GM18520 (cell line): ENCODE measurements at regions not wholly inside any gene's neighbourhood (a gene's known extent, or its start where the extent isn't known, plus 50 kb on each side); places are given as distances from the start of the nearest gene placed in this dataset.
A peak's percentile ranks its signal among the peaks of the same experiment; 100 is the strongest.

Experiments used
- ATAC-seq: cut with Tn5 transposase; IDR thresholded peaks from one replicate; pipeline ENCODE4 v1.9.1; 2021; ENCODE audit not compliant: unreplicated experiment

- no peak for ATAC-seq
Observed at GRCh38 chr12:88413646-88414045, 166.6 kb downstream of the KITLG start.

- ATAC-seq = no peak
Observed at GRCh38 chr12:88416155-88416554, 164.1 kb downstream of the KITLG start.

GRCh38 chr12:88416786-88417185 is 163.5 kb downstream of the KITLG start:
- ATAC-seq = no peak

DNA sequence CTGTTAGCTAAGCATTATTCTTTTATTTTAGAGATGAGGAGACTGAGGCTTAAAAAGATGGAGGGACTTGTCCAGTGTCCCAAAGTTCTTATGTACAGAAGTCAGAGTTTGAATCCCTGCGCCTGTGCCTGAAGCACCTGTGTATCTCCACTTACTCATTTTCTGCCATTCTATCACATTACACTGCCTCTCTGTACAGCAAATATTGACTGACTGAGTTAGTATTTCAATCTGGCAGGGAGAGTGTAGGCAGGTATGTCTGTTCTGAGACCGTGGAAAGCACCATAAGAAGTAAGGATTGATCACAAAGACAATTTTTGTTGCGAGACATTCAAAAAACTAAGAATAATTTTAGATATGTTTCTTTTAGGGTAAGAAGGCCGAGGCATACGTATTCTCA is 162.7 kb downstream of the KITLG start:
- no peak for ATAC-seq

GRCh38 chr12:88418856-88419497 is 161.3 kb downstream of the KITLG start:
- no peak for ATAC-seq

GRCh38 chr12:88419794-88420193 is 160.5 kb downstream of the KITLG start:
- no peak for ATAC-seq

GRCh38 chr12:88420457-88420856 is 159.8 kb downstream of the KITLG start:
- no peak for ATAC-seq

GRCh38 chr12:88424791-88425730 is 155.2 kb downstream of the KITLG start:
- ATAC-seq = no peak

GRCh38 chr12:88428350-88428749 is 151.9 kb downstream of the KITLG start:
- ATAC-seq = no peak

DNA sequence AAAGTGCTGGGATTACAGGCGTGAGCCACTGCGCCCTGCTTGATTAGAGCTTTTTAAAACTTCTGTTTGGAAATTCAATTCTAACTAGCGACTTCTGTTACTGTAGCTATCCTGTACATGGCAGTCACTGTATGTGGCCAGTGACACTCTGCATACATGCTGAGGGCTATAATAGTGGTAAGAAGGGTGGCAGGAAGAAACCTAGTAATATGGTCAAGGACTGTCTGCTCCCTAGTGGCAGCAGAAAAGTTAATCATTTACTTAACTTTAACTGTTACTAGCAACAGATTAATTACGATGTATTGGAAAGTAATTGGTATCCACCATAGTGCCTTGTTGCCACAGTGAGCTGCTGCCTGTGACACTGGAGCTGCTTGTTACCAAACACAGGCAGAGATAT is 149.0 kb downstream of the KITLG start:
- no peak for ATAC-seq

- ATAC-seq = no peak
Observed at GRCh38 chr12:88432531-88433490, 147.5 kb downstream of the KITLG start.

- ATAC-seq = peak; percentile 75
Observed at GRCh38 chr12:88433997-88434703, 146.1 kb downstream of the KITLG start.

DNA sequence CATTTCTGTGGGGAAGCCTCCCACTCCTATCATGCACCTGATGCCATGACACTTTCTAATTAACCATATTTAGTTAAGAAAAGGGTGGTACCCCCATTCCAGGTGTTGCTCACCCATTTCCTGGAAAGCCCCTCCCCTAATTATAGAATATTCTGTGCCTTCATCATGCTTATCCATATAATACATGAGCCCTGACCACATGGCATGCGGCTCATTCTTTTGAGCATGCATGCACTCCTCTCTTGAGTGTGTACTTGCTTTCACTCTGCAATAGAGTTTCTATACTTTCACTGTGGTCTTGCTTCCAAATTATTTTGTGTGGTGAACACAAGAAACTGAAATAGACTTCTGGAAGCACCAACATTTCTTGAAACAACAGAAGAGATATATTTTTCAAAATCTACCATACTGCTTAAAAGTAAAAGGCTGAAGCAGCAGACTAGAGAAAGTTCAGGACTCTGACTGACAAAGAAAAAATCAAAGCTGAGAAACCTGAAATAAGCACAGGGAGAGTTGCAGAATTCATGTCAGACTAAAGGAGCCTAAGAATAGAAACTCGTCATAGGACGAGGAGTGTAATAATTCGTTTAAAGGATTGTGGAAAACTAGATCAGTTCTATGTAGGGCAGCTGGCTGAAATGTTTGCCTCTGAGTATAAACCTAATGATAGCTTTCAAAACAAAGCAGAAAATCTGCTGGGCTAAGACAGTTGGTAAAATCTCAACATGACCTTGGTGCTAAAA is 144.8 kb downstream of the KITLG start:
- ATAC-seq = no peak

DNA sequence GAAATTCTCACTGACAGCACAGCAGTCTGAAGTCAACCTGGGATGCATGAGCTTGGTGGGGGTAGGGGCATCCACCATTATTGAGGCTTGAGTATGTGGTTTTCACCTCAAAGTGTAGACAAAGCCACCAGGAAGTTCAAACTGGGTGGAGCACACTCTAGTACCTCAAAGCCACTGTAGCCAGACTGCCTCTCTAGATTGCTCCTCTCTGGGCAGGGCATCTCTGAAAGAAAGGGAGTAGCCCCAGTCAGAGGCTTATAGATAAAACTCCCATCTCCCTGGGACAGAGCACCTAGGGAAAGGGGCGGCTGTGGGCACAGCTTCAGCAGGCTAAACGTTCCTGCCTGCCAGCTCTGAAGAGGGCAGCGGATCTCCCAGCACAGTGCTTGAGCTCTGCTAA is 143.0 kb downstream of the KITLG start:
- no peak for ATAC-seq
